Keratinocyte (primary cell): ENCODE measurements at regions not wholly inside any gene's neighbourhood (a gene's known extent, or its start where the extent isn't known, plus 50 kb on each side); places are given as distances from the start of the nearest gene placed in this dataset.

Experiments
- DNase-seq: peaks from one replicate; pipeline ENCODE4 v3.0.0-alpha.2; 2011; ENCODE audit warnings: low read depth, missing footprints, low spot score
- FAIRE-seq: peaks from 2 replicates; lab custom pipeline; 2011; peaks lifted over from hg19 to GRCh38; lab: Jason Lieb, UNC
- H2AFZ ChIP-seq: 2 replicates; pipeline ENCODE4 v1.6.0; 2012; ENCODE audit warnings: low read length, control low read depth, inconsistent platforms; ENCODE audit not compliant: control insufficient read depth
- H3K27ac ChIP-seq: 2 replicates; pipeline ENCODE4 v1.5.1; 2011; ENCODE audit warnings: low read length; ENCODE audit not compliant: control insufficient read depth, insufficient read depth
- H3K27me3 ChIP-seq: 3 replicates; pipeline ENCODE4 v1.6.0; 2011; ENCODE audit warnings: low read length; ENCODE audit not compliant: control insufficient read depth, insufficient read depth; ENCODE audit errors: extremely low read depth
- H3K36me3 ChIP-seq, 2 experiments: 2 replicates in 1 of 2; 3 replicates in 1 of 2; pipeline ENCODE4 v1.5.1; 2011; ENCODE audit warnings: low read length in 2 of 2, mild to moderate bottlenecking in 1 of 2; ENCODE audit not compliant: control insufficient read depth in 2 of 2, insufficient read depth in 2 of 2; ENCODE audit errors: extremely low read depth in 1 of 2
- H3K4me1 ChIP-seq: 3 replicates; pipeline ENCODE4 v1.5.1; 2011; ENCODE audit warnings: low read length; ENCODE audit not compliant: control insufficient read depth, insufficient read depth; ENCODE audit errors: extremely low read depth
- H3K4me2 ChIP-seq: 3 replicates; pipeline ENCODE4 v1.6.0; 2011; ENCODE audit warnings: low read depth, low read length; ENCODE audit not compliant: control insufficient read depth, insufficient read depth; ENCODE audit errors: extremely low read depth
- H3K4me3 ChIP-seq, 3 experiments: fragments of 200-600 bp in 1 of 3; sonication (generic) in 1 of 3; 2 replicates in 2 of 3; 3 replicates in 1 of 3; pipeline ENCODE4 v1.5.1; 2011 to 2016; ENCODE audit warnings: low read length in 3 of 3, mild to moderate bottlenecking in 3 of 3, control low read depth in 2 of 3, inconsistent platforms in 1 of 3, low read depth in 1 of 3, mixed read lengths in 1 of 3, mixed run types in 1 of 3, moderate library complexity in 1 of 3; ENCODE audit not compliant: control insufficient read depth in 2 of 3, insufficient read depth in 2 of 3; ENCODE audit errors: extremely low read depth in 1 of 3
- H3K79me2 ChIP-seq: 2 replicates; pipeline ENCODE4 v1.6.0; 2012; ENCODE audit warnings: low read length; ENCODE audit not compliant: control insufficient read depth, insufficient read depth
- H3K9ac ChIP-seq: 3 replicates; pipeline ENCODE4 v1.6.0; 2011; ENCODE audit warnings: low read length; ENCODE audit not compliant: control insufficient read depth, insufficient read depth; ENCODE audit errors: extremely low read depth
- H3K9me1 ChIP-seq: 3 replicates; pipeline ENCODE4 v1.6.0; 2011; ENCODE audit warnings: low read length; ENCODE audit not compliant: control insufficient read depth, insufficient read depth; ENCODE audit errors: extremely low read depth
- H3K9me3 ChIP-seq: 2 replicates; pipeline ENCODE4 v1.5.1; 2012; ENCODE audit warnings: low read depth, low read length; ENCODE audit not compliant: control insufficient read depth
- H4K20me1 ChIP-seq: 3 replicates; pipeline ENCODE4 v1.6.0; 2011; ENCODE audit warnings: low read length; ENCODE audit not compliant: control insufficient read depth, insufficient read depth; ENCODE audit errors: extremely low read depth
- EZH2 ChIP-seq: IDR thresholded peaks from one replicate; pipeline ENCODE4 v1.6.1; 2012; ENCODE audit warnings: inconsistent platforms, mild to moderate bottlenecking, low read length, moderate library complexity
- dilution Hi-C: fragments of 300-500 bp; cut with MboI; formaldehyde crosslinking; loops from one replicate; pipeline ENCODE4 v1.7.0; 2020; ENCODE audit warnings: low sequenced_read_pairs; ENCODE audit not compliant: extremely low pct_ligation_motif_present
- TF ChIP-seq, protein P1 (sequence below), 3 experiments: IDR thresholded peaks in 1 of 3; conservative IDR thresholded peaks in 1 of 3; optimal IDR thresholded peaks in 1 of 3; 2 replicates in 2 of 3; 3 replicates in 1 of 3; pipeline versions ENCODE3 to v1.5.1; 2011; ENCODE audit warnings: low read length in 3 of 3, mild to moderate bottlenecking in 3 of 3, moderate library complexity in 2 of 3, control low read depth in 1 of 3, inconsistent platforms in 1 of 3; ENCODE audit not compliant: insufficient read depth in 2 of 3; ENCODE audit errors: extremely low read depth in 1 of 3

DNA sequence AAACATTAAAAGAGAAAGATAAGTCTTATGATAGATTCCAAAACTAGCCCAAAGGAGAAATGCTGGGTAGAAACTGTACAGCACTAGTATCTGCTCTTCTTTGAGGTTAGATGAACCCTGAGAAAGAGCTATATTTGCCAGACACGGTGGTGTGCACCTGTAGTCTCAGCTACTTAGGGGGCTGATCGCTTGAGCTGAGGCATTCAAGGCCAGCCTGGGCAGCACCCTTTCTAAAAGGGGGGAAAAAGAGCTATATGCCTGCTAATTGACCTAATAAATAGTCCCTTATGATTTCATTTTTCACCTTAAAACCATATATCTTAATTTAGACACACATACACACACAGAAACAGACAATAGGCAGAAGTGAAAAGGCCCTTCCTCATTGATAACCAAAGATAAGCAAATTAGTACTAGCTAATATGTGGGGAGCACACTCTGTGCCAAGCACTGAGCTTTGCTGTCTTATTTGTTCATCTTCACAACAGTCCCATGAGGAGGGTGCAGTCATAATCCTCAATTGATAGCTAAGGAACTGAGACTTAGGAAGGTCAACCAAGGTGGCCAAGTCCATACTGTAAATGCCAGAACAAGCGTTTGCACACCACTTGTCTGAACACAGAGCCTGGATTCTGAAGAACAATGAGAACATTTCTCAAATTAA lies 56.6 kb upstream of the NLK start:
- H3K9me3 ChIP-seq: no peaks in the 10 kb centered on the region
- no peaks in the 10 kb centered on the region for H3K79me2 ChIP-seq
- H3K27me3 ChIP-seq: no peaks in the 10 kb centered on the region
- no peak for DNase-seq
- dilution Hi-C loops: no loop called here
- peaks cover 22% of the 10 kb centered on the region for H3K4me1 ChIP-seq
- H3K9ac ChIP-seq: no peak overlapping the region
- FAIRE-seq: no peak
- no peak overlapping the region for H3K4me2 ChIP-seq
- H4K20me1 ChIP-seq: no peaks in the 10 kb centered on the region
- H3K4me3 ChIP-seq: no peak overlapping the region
- H3K36me3 ChIP-seq: no peaks in the 10 kb centered on the region
- no peak overlapping the region for H2AFZ ChIP-seq
- no peak for TF ChIP-seq EZH2
- TF ChIP-seq, protein P1, sequence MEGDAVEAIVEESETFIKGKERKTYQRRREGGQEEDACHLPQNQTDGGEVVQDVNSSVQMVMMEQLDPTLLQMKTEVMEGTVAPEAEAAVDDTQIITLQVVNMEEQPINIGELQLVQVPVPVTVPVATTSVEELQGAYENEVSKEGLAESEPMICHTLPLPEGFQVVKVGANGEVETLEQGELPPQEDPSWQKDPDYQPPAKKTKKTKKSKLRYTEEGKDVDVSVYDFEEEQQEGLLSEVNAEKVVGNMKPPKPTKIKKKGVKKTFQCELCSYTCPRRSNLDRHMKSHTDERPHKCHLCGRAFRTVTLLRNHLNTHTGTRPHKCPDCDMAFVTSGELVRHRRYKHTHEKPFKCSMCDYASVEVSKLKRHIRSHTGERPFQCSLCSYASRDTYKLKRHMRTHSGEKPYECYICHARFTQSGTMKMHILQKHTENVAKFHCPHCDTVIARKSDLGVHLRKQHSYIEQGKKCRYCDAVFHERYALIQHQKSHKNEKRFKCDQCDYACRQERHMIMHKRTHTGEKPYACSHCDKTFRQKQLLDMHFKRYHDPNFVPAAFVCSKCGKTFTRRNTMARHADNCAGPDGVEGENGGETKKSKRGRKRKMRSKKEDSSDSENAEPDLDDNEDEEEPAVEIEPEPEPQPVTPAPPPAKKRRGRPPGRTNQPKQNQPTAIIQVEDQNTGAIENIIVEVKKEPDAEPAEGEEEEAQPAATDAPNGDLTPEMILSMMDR (optimal IDR thresholded peaks at IDR 0.05 in 1 of 3, IDR thresholded peaks at IDR 0.05 in 1 of 3, conservative IDR thresholded peaks at IDR 0.05 in 1 of 3; ENCODE audit: extremely low read depth in 1 of 3, insufficient read depth in 2 of 3, low read length in 3 of 3): no peak
- no peak overlapping the region for H3K27ac ChIP-seq
- H3K9me1 ChIP-seq: no peaks in the 10 kb centered on the region

GRCh38 chr17:27986805-27987684 lies 55.4 kb upstream of the NLK start:
- no peak for FAIRE-seq
- no peaks in the 10 kb centered on the region for H3K36me3 ChIP-seq
- H3K27me3 ChIP-seq: no peaks in the 10 kb centered on the region
- no peak overlapping the region for H3K4me3 ChIP-seq
- no peaks in the 10 kb centered on the region for H3K9me3 ChIP-seq
- no peaks in the 10 kb centered on the region for H3K79me2 ChIP-seq
- H2AFZ ChIP-seq: no peak overlapping the region
- TF ChIP-seq, protein P1 (optimal IDR thresholded peaks at IDR 0.05 in 1 of 3, IDR thresholded peaks at IDR 0.05 in 1 of 3, conservative IDR thresholded peaks at IDR 0.05 in 1 of 3; ENCODE audit: extremely low read depth in 1 of 3, insufficient read depth in 2 of 3, low read length in 3 of 3): no peak
- TF ChIP-seq EZH2: no peak
- H4K20me1 ChIP-seq: no peaks in the 10 kb centered on the region
- no peak overlapping the region for H3K9ac ChIP-seq
- H3K4me1 ChIP-seq: peaks cover 22% of the 10 kb centered on the region
- no peak overlapping the region for H3K4me2 ChIP-seq
- DNase-seq: no peak
- H3K27ac ChIP-seq: no peak overlapping the region
- dilution Hi-C loops: no loop called here
- H3K9me1 ChIP-seq: no peaks in the 10 kb centered on the region
